Endodermal cell (in vitro differentiated cells): ENCODE measurements at regions not wholly inside any gene's neighbourhood (a gene's known extent, or its start where the extent isn't known, plus 50 kb on each side); places are given as distances from the start of the nearest gene placed in this dataset.

ENCODE experiments used
- DNase-seq: peaks from one replicate; pipeline ENCODE4 v3.0.0-alpha.2; 2017
- H3K27ac ChIP-seq: 2 replicates; pipeline ENCODE4 v1.5.1; 2013; ENCODE audit warnings: mild to moderate bottlenecking, low read depth, low read length, moderate library complexity
- H3K27me3 ChIP-seq: 2 replicates; pipeline ENCODE4 v1.6.1; 2013; ENCODE audit warnings: mild to moderate bottlenecking, low read length, moderate library complexity; ENCODE audit not compliant: insufficient read depth, control insufficient read depth, poor library complexity, severe bottlenecking
- H3K36me3 ChIP-seq: 2 replicates; pipeline ENCODE4 v1.7.0; 2013; ENCODE audit warnings: mild to moderate bottlenecking, low read length, moderate library complexity; ENCODE audit not compliant: control insufficient read depth, insufficient read depth
- H3K4me1 ChIP-seq: one replicate; pipeline ENCODE4 v1.7.0; 2013; ENCODE audit warnings: low read length; ENCODE audit not compliant: control insufficient read depth, insufficient read depth
- H3K4me3 ChIP-seq: 2 replicates; pipeline ENCODE4 v1.5.1; 2013; ENCODE audit warnings: mild to moderate bottlenecking, low read length, moderate library complexity
- H3K9ac ChIP-seq: 2 replicates; pipeline ENCODE4 v1.6.1; 2013; ENCODE audit warnings: mild to moderate bottlenecking, low read length, moderate library complexity; ENCODE audit not compliant: poor library complexity, severe bottlenecking; ENCODE audit errors: extremely low read depth
- H3K9me3 ChIP-seq: 2 replicates; pipeline ENCODE4 v1.6.1; 2013; ENCODE audit warnings: mild to moderate bottlenecking, low read length, moderate library complexity; ENCODE audit not compliant: control insufficient read depth
- H3K27ac Mint-ChIP-seq: 2 replicates; pipeline ENCODE4 v1.8.0; 2020; ENCODE audit warnings: mixed read lengths
- H3K27me3 Mint-ChIP-seq: 2 replicates; pipeline ENCODE4 v1.8.0; 2021; ENCODE audit warnings: mild to moderate bottlenecking, mixed read lengths; ENCODE audit not compliant: insufficient read depth
- H3K36me3 Mint-ChIP-seq: 2 replicates; pipeline ENCODE4 v1.8.0; 2020; ENCODE audit warnings: low read depth, mixed read lengths
- H3K4me1 Mint-ChIP-seq: 2 replicates; pipeline ENCODE4 v1.8.0; 2020; ENCODE audit warnings: mixed read lengths
- H3K4me3 Mint-ChIP-seq: 2 replicates; pipeline ENCODE4 v1.8.0; 2020; ENCODE audit warnings: mild to moderate bottlenecking, moderate library complexity, mixed read lengths
- H3K9me3 Mint-ChIP-seq: 2 replicates; pipeline ENCODE4 v1.8.0; 2020; ENCODE audit warnings: mild to moderate bottlenecking, mixed read lengths
- WGBS, 2 experiments: methylation state at CpG; one replicate each; pipeline versions ENCODE4 v1.1.5 to v1.1.7; 2013; ENCODE audit warnings: missing lambda C conversion rate in 2 of 2, mixed read lengths in 1 of 2; ENCODE audit not compliant: insufficient coverage in 1 of 2, insufficient read length in 1 of 2; 5-methylcytosine and 5-hydroxymethylcytosine counted together
- TF ChIP-seq, protein P1 (sequence below): fragments of 200-600 bp; sonication (generic); conservative IDR thresholded peaks from 2 replicates; pipeline ENCODE4 v1.5.0; 2021; ENCODE audit warnings: antibody characterized with exemption, mild to moderate bottlenecking

DNA sequence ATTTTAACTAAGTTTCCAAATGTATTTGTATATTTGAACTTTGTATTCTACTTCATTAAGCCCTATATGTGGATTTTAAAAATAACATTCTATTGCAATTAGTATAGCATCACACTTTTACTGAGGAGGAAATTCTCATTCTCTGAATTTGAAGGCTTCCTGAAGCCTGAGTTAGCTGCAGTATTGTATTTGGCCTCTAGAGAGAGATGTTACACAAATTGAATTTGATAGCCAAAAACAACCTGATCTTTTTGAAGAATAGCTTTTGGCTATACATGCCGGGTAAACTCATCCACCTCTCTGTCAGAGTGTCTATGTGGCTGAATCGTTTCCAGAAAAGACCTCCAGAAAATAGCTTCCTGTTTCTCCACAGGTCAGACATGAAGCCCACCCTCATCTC, 316.5 kb upstream of the OR4E1 start:
- no peak overlapping the region for H3K4me3 Mint-ChIP-seq
- no peak overlapping the region for H3K9ac ChIP-seq
- no peaks in the 10 kb centered on the region for H3K4me1 ChIP-seq
- H3K27ac Mint-ChIP-seq = no peak overlapping the region
- DNase-seq = no peak
- peaks cover 10% of the 10 kb centered on the region for H3K27me3 Mint-ChIP-seq
- H3K27me3 ChIP-seq = peaks cover 10% of the 10 kb centered on the region
- no peaks in the 10 kb centered on the region for H3K36me3 Mint-ChIP-seq
- WGBS, 2 experiments = 45 to 78% methylated on average over 2 of the region's 2 CpGs
- no peak overlapping the region for H3K27ac ChIP-seq
- TF ChIP-seq, protein P1, sequence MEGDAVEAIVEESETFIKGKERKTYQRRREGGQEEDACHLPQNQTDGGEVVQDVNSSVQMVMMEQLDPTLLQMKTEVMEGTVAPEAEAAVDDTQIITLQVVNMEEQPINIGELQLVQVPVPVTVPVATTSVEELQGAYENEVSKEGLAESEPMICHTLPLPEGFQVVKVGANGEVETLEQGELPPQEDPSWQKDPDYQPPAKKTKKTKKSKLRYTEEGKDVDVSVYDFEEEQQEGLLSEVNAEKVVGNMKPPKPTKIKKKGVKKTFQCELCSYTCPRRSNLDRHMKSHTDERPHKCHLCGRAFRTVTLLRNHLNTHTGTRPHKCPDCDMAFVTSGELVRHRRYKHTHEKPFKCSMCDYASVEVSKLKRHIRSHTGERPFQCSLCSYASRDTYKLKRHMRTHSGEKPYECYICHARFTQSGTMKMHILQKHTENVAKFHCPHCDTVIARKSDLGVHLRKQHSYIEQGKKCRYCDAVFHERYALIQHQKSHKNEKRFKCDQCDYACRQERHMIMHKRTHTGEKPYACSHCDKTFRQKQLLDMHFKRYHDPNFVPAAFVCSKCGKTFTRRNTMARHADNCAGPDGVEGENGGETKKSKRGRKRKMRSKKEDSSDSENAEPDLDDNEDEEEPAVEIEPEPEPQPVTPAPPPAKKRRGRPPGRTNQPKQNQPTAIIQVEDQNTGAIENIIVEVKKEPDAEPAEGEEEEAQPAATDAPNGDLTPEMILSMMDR = peak; percentile 70
- no peaks in the 10 kb centered on the region for H3K4me1 Mint-ChIP-seq
- H3K9me3 ChIP-seq = no peaks in the 10 kb centered on the region
- no peaks in the 10 kb centered on the region for H3K36me3 ChIP-seq
- H3K9me3 Mint-ChIP-seq = no peaks in the 10 kb centered on the region
- no peak overlapping the region for H3K4me3 ChIP-seq

DNA sequence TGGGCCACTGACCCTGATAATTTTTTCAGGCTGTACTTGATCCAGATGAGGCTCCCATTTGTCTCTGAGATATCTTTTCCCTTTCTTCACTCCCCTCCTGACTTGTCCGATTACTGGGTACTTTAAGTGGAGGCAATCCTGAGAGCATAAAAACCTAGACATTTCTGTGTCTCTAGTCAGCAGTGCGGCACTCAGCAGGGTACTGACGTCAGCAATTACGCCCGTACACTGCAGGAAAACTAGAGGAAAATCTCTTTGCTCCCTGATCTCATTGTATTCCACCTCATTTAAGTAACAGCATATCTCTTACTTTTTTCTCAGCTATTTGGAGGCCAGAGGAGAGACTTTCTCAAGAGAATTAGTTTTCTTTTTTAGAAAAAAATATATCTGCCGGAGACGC, 315.5 kb upstream of the OR4E1 start:
- Mint-ChIP-seq H3K27me3 (peaks cover 15% of the 10 kb centered on the region), H3K36me3 (no peaks in the 10 kb centered on the region), H3K4me3 (no peak overlapping the region), H3K9me3 (no peaks in the 10 kb centered on the region), H3K4me1 (no peaks in the 10 kb centered on the region), H3K27ac (no peak overlapping the region)
- 93 to 99% methylated on average over 7 of the region's 7 CpGs for WGBS, 2 experiments
- Histone ChIP-seq H3K4me1 (no peaks in the 10 kb centered on the region), H3K36me3 (no peaks in the 10 kb centered on the region), H3K9ac (no peak overlapping the region), H3K9me3 (no peaks in the 10 kb centered on the region), H3K27me3 (peaks cover 15% of the 10 kb centered on the region), H3K27ac (no peak overlapping the region), H3K4me3 (no peak overlapping the region)
- TF ChIP-seq, protein P1 = no peak
- no peak for DNase-seq

DNA sequence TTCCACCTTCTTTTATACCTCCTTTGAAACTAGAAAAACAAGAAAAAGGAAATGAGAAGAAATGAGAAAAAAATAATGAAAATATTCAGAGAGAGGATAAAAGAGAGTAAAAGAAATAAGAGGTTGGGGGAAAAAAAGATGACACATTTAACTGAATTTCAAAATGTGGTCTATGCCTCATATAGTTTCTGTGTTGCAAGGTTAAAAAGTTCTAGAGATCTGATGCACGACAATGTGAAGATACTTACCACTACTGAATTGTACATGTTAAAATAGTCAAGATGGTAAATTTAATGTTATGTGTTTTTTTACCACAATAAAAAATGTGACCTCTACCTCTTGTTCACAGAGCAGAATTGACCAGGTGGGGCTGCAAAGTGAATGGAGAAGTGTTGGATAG, 314.8 kb upstream of the OR4E1 start:
- Histone ChIP-seq H3K4me1 (no peaks in the 10 kb centered on the region), H3K27me3 (peaks cover 15% of the 10 kb centered on the region), H3K4me3 (no peak overlapping the region), H3K36me3 (no peaks in the 10 kb centered on the region), H3K9ac (no peak overlapping the region), H3K9me3 (no peaks in the 10 kb centered on the region), H3K27ac (no peak overlapping the region)
- H3K4me3 Mint-ChIP-seq = no peak overlapping the region
- 80 to 100% methylated on average over 1 of the region's 1 CpG for WGBS, 2 experiments
- peaks cover 18% of the 10 kb centered on the region for H3K27me3 Mint-ChIP-seq
- TF ChIP-seq, protein P1 = no peak
- DNase-seq = no peak
- H3K27ac Mint-ChIP-seq = no peak overlapping the region
- no peaks in the 10 kb centered on the region for H3K4me1 Mint-ChIP-seq
- H3K36me3 Mint-ChIP-seq = no peaks in the 10 kb centered on the region
- no peaks in the 10 kb centered on the region for H3K9me3 Mint-ChIP-seq
